PC-9 (cell line): ENCODE measurements at regions not wholly inside any gene's neighbourhood (a gene's known extent, or its start where the extent isn't known, plus 50 kb on each side); places are given as distances from the start of the nearest gene placed in this dataset.

ENCODE experiments used
- BruUV-seq: library from RNA; stranded (reverse); fragments of 400-500 nt; replicated peaks from 2 replicates; lab custom pipeline; 2021; lab: Mats Ljungman, UMichigan
- CTCF ChIA-PET: fragments of 300-600 bp; sonication (Branson Sonifier 250); formaldehyde crosslinking; loops from one replicate; lab custom pipeline; 2022; ENCODE audit warnings: antibody characterized with exemption; lab: Charles Lee
- POLR2A ChIA-PET: fragments of 300-600 bp; sonication (Branson Sonifier 250); formaldehyde crosslinking; loops from one replicate; lab custom pipeline; 2022; ENCODE audit warnings: antibody characterized with exemption; ENCODE audit not compliant: unreplicated experiment; lab: Charles Lee
- DNase-seq, 2 experiments: peaks; one replicate each; pipeline versions ENCODE4 v3.0.0 to v3.0.0-alpha.2; 2015 to 2022; ENCODE audit warnings: mixed read lengths in 1 of 2
- H2AFZ ChIP-seq: fragments of 200-600 bp; sonication (generic); 2 replicates; pipeline ENCODE4 v1.8.1; 2017; ENCODE audit warnings: antibody characterized with exemption
- H3F3A ChIP-seq: fragments of 200-600 bp; sonication (generic); 2 replicates; pipeline ENCODE4 v1.8.1; 2017; ENCODE audit warnings: antibody characterized with exemption, mild to moderate bottlenecking, low read depth; ENCODE audit not compliant: insufficient read depth
- H3K27ac ChIP-seq: fragments of 200-600 bp; sonication (generic); 2 replicates; pipeline ENCODE4 v1.6.1; 2016; ENCODE audit warnings: mixed run types
- H3K27me3 ChIP-seq: fragments of 200-600 bp; sonication (generic); 2 replicates; pipeline ENCODE4 v1.6.1; 2016; ENCODE audit warnings: low read depth, mixed run types; ENCODE audit not compliant: insufficient read depth
- H3K36me3 ChIP-seq: fragments of 200-600 bp; sonication (generic); 2 replicates; pipeline ENCODE4 v1.6.1; 2016; ENCODE audit warnings: low read depth, mixed run types
- H3K4me1 ChIP-seq: fragments of 200-600 bp; sonication (generic); replicated peaks from 2 replicates; pipeline ENCODE4 v1.6.1; 2016; ENCODE audit warnings: mixed run types; ENCODE audit not compliant: insufficient read depth
- H3K4me2 ChIP-seq: fragments of 200-600 bp; sonication (generic); 2 replicates; pipeline ENCODE4 v1.6.1; 2017; ENCODE audit warnings: mixed run types
- H3K4me3 ChIP-seq: fragments of 200-600 bp; sonication (generic); 2 replicates; pipeline ENCODE4 v1.6.1; 2016; ENCODE audit warnings: mixed run types
- H3K79me2 ChIP-seq: fragments of 200-600 bp; sonication (generic); 2 replicates; pipeline ENCODE4 v1.6.1; 2017; ENCODE audit warnings: low read depth, mixed run types
- H3K9me2 ChIP-seq: fragments of 200-600 bp; sonication (generic); 2 replicates; pipeline ENCODE4 v1.8.1; 2017; ENCODE audit warnings: mild to moderate bottlenecking; ENCODE audit not compliant: insufficient read depth
- H3K9me3 ChIP-seq: fragments of 200-600 bp; sonication (generic); 2 replicates; pipeline ENCODE4 v1.8.1; 2016; ENCODE audit warnings: low read depth; ENCODE audit not compliant: insufficient read depth
- H4K20me1 ChIP-seq: fragments of 200-600 bp; sonication (generic); 2 replicates; pipeline ENCODE4 v1.8.1; 2017; ENCODE audit not compliant: insufficient read depth
- CTCF ChIP-seq: fragments of 200-600 bp; sonication (generic); conservative IDR thresholded peaks from 2 replicates; pipeline ENCODE4 v1.6.1; 2017; ENCODE audit warnings: mixed run types, antibody characterized with exemption, mild to moderate bottlenecking, moderate library complexity
- EZH2 ChIP-seq: fragments of 200-600 bp; sonication (generic); IDR thresholded peaks from 2 replicates; pipeline ENCODE4 v1.8.0; 2017; ENCODE audit warnings: antibody characterized with exemption, low read depth
- intact Hi-C: fragments of 100-400 bp; cut with micrococcal nuclease; formaldehyde crosslinking; loops from one replicate; pipeline ENCODE4 v1.10.0; 2022; ENCODE audit not compliant: unreplicated experiment

DNA sequence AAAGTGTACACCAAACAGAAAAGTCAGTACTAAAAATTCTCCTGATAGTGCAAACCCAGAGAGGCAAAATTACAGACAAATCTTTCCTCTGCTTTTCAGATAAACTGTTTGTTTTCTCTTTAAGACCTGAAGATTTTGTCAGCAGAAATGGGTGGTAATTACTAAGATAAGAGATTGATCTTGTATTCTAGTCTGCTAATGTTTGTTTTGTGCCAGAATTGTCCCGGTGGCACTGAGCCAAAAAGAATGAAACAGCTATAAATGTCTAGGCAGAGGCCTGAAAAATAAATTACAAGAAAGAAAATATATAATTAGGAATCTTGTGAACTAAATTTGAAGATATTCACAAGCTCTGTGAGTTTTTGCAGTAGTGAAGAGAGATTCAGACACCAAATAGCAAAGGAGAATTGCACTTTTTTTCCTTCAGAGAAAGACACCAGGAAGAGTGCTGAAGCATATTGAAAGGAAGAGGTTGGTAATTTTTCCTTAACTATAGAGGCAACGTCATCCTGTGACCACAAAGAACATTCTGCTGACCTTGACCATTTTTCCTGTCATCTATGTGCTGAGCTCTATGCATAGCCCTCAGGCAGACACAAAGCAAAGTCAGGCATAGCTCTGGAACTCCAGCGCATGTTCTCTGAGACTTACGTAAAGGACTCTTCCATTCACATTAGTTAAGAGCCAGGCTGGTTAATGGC lies 314.5 kb upstream of the RASGEF1B start:
- BruUV-seq: no TSS peak
- H2AFZ ChIP-seq: no peak overlapping the region
- H4K20me1 ChIP-seq: no peaks in the 10 kb centered on the region
- intact Hi-C loops: no loop called here
- no peak overlapping the region for H3K27ac ChIP-seq
- no peak overlapping the region for H3K4me3 ChIP-seq
- no peaks in the 10 kb centered on the region for H3K4me1 ChIP-seq
- no peak for DNase-seq
- no peaks in the 10 kb centered on the region for H3K27me3 ChIP-seq
- no peaks in the 10 kb centered on the region for H3K79me2 ChIP-seq
- H3K9me2 ChIP-seq: no peaks in the 10 kb centered on the region
- H3K36me3 ChIP-seq: no peaks in the 10 kb centered on the region
- no peaks in the 10 kb centered on the region for H3K9me3 ChIP-seq
- H3F3A ChIP-seq: no peaks in the 10 kb centered on the region
- TF ChIP-seq EZH2 (no peak), CTCF (no peak)
- POLR2A ChIA-PET: no interaction called here
- CTCF ChIA-PET: no interaction called here
- H3K4me2 ChIP-seq: no peak overlapping the region

GRCh38 chr4:81785338-81785737 lies 313.6 kb upstream of the RASGEF1B start:
- no peaks in the 10 kb centered on the region for H3K36me3 ChIP-seq
- intact Hi-C loops: no loop called here
- H3F3A ChIP-seq: no peaks in the 10 kb centered on the region
- no peaks in the 10 kb centered on the region for H3K27me3 ChIP-seq
- no TSS peak for BruUV-seq
- TF ChIP-seq CTCF (no peak), EZH2 (no peak)
- H3K9me2 ChIP-seq: no peaks in the 10 kb centered on the region
- H3K4me2 ChIP-seq: no peak overlapping the region
- no peak overlapping the region for H3K4me3 ChIP-seq
- no peak overlapping the region for H3K27ac ChIP-seq
- ChIA-PET CTCF (no interaction called here), POLR2A (no interaction called here)
- H3K9me3 ChIP-seq: no peaks in the 10 kb centered on the region
- no peak overlapping the region for H2AFZ ChIP-seq
- H4K20me1 ChIP-seq: no peaks in the 10 kb centered on the region
- DNase-seq: no peak
- no peaks in the 10 kb centered on the region for H3K4me1 ChIP-seq
- H3K79me2 ChIP-seq: no peaks in the 10 kb centered on the region

- Histone ChIP-seq H3K36me3 (no peaks in the 10 kb centered on the region), H3K4me1 (no peaks in the 10 kb centered on the region), H3K27me3 (no peaks in the 10 kb centered on the region), H3K9me2 (no peaks in the 10 kb centered on the region; the same call in 1 of the 2 replicates), H4K20me1 (no peaks in the 10 kb centered on the region), H3K79me2 (no peaks in the 10 kb centered on the region), H3K4me3 (no peak overlapping the region), H3K9me3 (no peaks in the 10 kb centered on the region), H3F3A (no peaks in the 10 kb centered on the region), H3K27ac (no peak overlapping the region), H3K4me2 (no peak overlapping the region), H2AFZ (no peak overlapping the region)
- POLR2A ChIA-PET: no interaction called here
- no TSS peak for BruUV-seq
- DNase-seq: no peak
- CTCF ChIA-PET: no interaction called here
- no peak for TF ChIP-seq CTCF
- TF ChIP-seq EZH2: no peak
- intact Hi-C loops: no loop called here
Observed at GRCh38 chr4:81783558-81783957, 311.9 kb upstream of the RASGEF1B start.
